ENCODE measurements at regions not wholly inside any gene's neighbourhood (a gene's known extent, or its start where the extent isn't known, plus 50 kb on each side); places are given as distances from the start of the nearest gene placed in this dataset.

DNA sequence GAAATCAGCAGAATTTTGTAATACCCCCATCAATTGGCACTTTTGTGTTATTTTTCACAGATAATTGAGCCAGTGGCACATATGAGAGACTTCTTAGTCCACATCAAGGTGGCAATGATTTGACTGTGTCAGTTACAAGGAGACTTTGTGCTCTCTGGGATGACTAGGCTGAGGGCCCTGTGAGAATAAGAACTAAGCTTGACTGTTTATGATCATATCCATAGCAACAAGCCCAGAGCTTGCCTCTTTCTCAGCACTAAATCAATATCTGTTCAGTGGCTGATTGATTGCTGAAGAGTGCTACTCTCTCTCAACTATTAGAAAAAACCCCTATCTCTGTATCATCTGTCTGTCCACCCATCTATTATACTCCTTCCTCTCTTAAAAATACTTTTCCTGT, 185.3 kb upstream of the PLPP4 start:
- TF ChIP-seq, protein P1, sequence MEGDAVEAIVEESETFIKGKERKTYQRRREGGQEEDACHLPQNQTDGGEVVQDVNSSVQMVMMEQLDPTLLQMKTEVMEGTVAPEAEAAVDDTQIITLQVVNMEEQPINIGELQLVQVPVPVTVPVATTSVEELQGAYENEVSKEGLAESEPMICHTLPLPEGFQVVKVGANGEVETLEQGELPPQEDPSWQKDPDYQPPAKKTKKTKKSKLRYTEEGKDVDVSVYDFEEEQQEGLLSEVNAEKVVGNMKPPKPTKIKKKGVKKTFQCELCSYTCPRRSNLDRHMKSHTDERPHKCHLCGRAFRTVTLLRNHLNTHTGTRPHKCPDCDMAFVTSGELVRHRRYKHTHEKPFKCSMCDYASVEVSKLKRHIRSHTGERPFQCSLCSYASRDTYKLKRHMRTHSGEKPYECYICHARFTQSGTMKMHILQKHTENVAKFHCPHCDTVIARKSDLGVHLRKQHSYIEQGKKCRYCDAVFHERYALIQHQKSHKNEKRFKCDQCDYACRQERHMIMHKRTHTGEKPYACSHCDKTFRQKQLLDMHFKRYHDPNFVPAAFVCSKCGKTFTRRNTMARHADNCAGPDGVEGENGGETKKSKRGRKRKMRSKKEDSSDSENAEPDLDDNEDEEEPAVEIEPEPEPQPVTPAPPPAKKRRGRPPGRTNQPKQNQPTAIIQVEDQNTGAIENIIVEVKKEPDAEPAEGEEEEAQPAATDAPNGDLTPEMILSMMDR (IDR thresholded peaks at IDR 0.05; ENCODE audit: insufficient read depth, low read depth, low read length, missing control alignments) = no peak
- DNase-seq (ENCODE audit: low read depth) = no peak

DNA sequence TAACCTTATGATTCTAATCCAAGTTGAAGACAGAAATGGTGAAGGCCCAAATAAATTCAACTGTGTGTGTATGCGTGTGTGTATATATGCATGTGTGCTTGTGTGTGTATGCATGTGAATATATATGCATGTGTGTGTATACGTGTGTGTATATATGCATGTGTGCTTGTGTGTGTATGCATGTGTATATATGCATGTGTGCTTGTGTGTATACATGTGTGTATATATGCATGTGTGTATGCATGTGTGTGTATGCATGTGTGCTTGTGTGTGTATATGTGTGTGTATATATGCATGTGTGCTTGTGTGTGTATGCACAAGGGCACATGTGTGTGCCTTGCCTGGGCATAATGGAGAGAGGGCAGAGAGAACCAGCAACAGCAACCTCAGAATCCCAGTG, 184.7 kb upstream of the PLPP4 start:
- no peak overlapping the region for H3K4me3 ChIP-seq (ENCODE audit: low read length)
- no peak for DNase-seq (ENCODE audit: low read depth)
- TF ChIP-seq, protein P1 (IDR thresholded peaks at IDR 0.05; ENCODE audit: insufficient read depth, low read depth, low read length, missing control alignments) = no peak

More for the DNA sequence above, 185.3 kb upstream of the PLPP4 start:
- no peak overlapping the region for H3K4me3 ChIP-seq (ENCODE audit: low read length)

DNA sequence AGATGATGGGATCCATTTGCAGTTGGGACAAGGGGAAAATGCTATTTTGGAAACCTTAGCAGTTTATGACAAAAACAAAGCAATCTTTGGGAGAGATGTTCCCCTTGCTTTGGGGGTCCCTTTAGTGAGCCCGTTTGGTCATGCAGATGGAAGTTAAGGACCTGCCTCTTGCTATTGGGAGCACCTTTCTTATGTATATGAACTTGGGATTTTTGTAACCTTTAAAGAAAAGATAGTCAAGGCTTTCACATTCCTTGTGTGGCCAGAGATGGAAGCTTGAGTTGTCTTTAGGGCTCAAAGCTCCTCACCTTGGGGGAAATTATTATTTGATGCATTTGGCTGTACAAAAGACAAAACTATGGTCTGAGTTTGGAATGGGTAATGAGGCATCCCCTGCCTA, 179.0 kb upstream of the PLPP4 start:
- no peak for DNase-seq (ENCODE audit: low read depth)
- TF ChIP-seq, protein P1 (IDR thresholded peaks at IDR 0.05; ENCODE audit: insufficient read depth, low read depth, low read length, missing control alignments) = no peak
- H3K4me3 ChIP-seq (ENCODE audit: low read length) = no peak overlapping the region

DNA sequence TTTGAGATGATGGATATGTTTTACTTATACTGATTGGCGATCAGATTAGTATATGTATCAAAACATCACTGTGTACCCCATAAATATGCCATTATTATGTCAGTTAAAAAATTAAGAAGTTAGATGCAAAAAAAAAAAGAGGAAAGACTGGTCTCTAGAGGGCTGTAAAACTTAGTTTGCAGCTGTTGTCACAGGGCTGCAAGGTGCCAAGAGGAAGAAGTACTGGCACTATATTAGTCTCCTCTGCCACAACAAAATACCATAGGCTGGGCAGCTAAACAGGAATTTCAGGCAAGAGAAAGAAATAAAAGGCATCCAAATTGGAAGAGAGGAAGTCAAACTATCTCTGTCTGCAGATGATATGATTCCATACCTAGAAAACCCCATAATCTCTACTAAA, 177.8 kb upstream of the PLPP4 start:
- no peak for DNase-seq (ENCODE audit: low read depth)
- no peak overlapping the region for H3K4me3 ChIP-seq (ENCODE audit: low read length)
- TF ChIP-seq, protein P1 (IDR thresholded peaks at IDR 0.05; ENCODE audit: insufficient read depth, low read depth, low read length, missing control alignments) = no peak

DNA sequence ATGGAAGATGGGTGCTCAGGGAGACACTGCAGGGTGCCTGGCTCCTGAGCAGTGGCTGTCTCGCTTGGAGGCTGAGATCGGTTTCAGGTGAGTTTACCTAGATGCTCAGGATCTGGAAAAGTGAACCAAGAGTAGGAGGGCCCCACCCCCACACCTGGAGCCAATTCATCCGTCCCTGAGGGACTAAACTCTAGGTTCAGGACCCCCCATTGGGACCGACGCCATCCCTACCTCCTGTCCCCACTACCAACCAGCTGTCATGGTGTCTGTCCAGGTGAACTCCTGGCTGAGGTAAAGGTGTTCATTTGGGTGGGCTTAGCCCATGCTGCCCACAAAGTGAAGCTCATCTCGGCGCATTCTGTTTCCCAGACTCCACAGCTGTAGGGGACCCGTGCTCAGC, 174.6 kb upstream of the PLPP4 start:
- no peak overlapping the region for H3K4me3 ChIP-seq (ENCODE audit: low read length)
- DNase-seq (ENCODE audit: low read depth) = no peak
- TF ChIP-seq, protein P1 (IDR thresholded peaks at IDR 0.05; ENCODE audit: insufficient read depth, low read depth, low read length, missing control alignments) = no peak

DNA sequence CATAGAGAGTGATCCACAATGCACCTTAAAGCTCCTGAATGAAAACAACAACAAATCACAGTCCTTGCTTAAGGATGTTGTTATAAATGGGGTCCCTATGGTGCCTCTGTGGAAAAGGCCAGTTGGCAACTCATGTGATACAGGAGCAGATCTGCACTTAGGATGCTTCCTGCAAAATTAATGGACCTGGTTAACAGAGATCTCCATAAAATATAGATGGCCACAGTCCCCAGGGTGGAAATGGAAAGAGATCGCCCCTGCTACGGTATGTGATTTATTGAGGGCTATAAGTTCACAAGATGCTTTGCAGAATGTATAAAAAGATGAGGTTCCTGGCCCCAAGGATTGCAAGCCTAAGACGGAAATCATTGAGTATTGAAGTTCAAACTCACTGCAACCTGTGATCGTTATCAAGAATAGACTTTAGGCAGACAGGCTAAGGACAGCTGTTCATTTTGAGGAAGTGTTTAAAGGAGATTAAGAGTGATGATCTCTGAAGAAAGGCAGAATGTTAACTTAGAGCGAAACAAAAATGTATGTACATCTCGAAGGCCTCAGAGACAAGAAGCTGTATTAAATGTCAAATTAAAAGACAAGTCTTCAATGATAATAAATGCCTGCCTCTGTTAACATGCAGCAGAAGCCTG, 174.1 kb upstream of the PLPP4 start:
- TF ChIP-seq, protein P1 (IDR thresholded peaks at IDR 0.05; ENCODE audit: insufficient read depth, low read depth, low read length, missing control alignments) = no peak
- DNase-seq (ENCODE audit: low read depth) = no peak
- no peak overlapping the region for H3K4me3 ChIP-seq (ENCODE audit: low read length)

DNA sequence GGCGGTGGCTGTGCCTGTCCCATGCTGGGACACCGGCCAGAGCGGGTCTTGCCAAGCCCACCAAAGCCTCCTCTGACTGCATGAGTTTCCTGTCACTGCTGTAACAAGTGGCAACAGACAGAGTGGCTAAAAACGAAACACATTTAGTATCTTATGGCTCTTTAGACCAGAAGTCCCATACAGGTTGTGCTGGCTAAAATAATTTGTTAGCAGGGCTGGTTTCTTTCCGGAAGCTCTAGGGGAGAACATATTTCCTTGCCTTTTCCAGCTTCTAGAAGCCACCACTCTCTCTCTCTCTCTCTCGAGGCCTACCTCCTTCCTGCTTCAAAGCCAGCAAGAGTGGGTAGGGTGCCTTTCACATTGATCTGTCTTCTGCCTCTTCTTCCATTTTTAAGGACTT, 171.6 kb upstream of the PLPP4 start:
- DNase-seq (ENCODE audit: low read depth) = no peak
- no peak overlapping the region for H3K4me3 ChIP-seq (ENCODE audit: low read length)
- TF ChIP-seq, protein P1 (IDR thresholded peaks at IDR 0.05; ENCODE audit: insufficient read depth, low read depth, low read length, missing control alignments) = no peak

Data from epithelial cell of esophagus (primary cell).